SJCRH30 (cell line): ENCODE measurements at regions not wholly inside any gene's neighbourhood (a gene's known extent, or its start where the extent isn't known, plus 50 kb on each side); places are given as distances from the start of the nearest gene placed in this dataset.

Source experiments
- DNase-seq, 2 experiments: peaks; one replicate each; pipeline ENCODE4 v3.0.0-alpha.2; 2015 to 2020
- H3K27ac ChIP-seq: fragments of 250-450 bp; sonication (Bioruptor Pico); 2 replicates; pipeline ENCODE4 v1.5.1; 2020; ENCODE audit warnings: mild to moderate bottlenecking, moderate library complexity
- H3K27me3 ChIP-seq: fragments of 250-450 bp; sonication (Bioruptor Pico); 2 replicates; pipeline ENCODE4 v1.5.1; 2020; ENCODE audit warnings: mild to moderate bottlenecking, moderate library complexity
- H3K36me3 ChIP-seq: fragments of 250-450 bp; sonication (Bioruptor Pico); 2 replicates; pipeline ENCODE4 v1.5.1; 2020; ENCODE audit warnings: mild to moderate bottlenecking, moderate library complexity
- H3K4me1 ChIP-seq: fragments of 250-450 bp; sonication (Bioruptor Pico); 2 replicates; pipeline ENCODE4 v1.5.1; 2020; ENCODE audit warnings: mild to moderate bottlenecking, moderate library complexity
- H3K4me3 ChIP-seq: fragments of 250-450 bp; sonication (Bioruptor Pico); 2 replicates; pipeline ENCODE4 v1.5.1; 2020; ENCODE audit warnings: mild to moderate bottlenecking, moderate library complexity
- H3K9me3 ChIP-seq: fragments of 250-450 bp; sonication (Bioruptor Pico); replicated peaks from 2 replicates; pipeline ENCODE4 v1.5.1; 2020; ENCODE audit warnings: mild to moderate bottlenecking, moderate library complexity

DNA sequence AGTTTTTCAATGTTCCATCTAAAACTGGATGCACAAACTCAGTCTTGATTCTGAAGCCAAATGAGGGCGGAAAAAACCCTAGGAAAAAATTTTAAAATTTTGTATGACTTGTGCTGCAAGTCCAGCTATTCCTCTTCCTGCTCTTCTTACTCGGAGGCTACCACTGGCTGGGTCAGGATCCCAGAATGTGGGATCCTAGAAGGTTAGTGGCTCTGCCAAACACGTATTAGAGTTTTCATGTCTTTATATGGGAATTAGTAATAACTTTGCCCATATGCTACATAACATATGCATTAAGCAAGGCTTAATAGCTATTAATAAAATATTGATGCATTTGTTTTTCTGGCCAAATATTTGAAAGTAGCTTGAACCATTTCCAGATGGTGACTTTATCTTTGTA lies 458.3 kb downstream of the AGTPBP1 start:
- no peak for DNase-seq

GRCh38 chr9:85278769-85279168 lies 463.0 kb downstream of the AGTPBP1 start:
- no peak overlapping the region for H3K27ac ChIP-seq
- no peak overlapping the region for H3K4me3 ChIP-seq
- DNase-seq: no peak
- no peaks in the 10 kb centered on the region for H3K9me3 ChIP-seq
- H3K4me1 ChIP-seq: no peaks in the 10 kb centered on the region
- H3K36me3 ChIP-seq: no peaks in the 10 kb centered on the region
- no peaks in the 10 kb centered on the region; the same call in 1 of the 2 replicates for H3K27me3 ChIP-seq

More for the DNA sequence above, 458.3 kb downstream of the AGTPBP1 start:
- H3K9me3 ChIP-seq: no peaks in the 10 kb centered on the region
- no peaks in the 10 kb centered on the region; the same call in 1 of the 2 replicates for H3K27me3 ChIP-seq
- no peaks in the 10 kb centered on the region for H3K36me3 ChIP-seq
- no peak overlapping the region for H3K27ac ChIP-seq
- no peak overlapping the region for H3K4me3 ChIP-seq
- no peaks in the 10 kb centered on the region for H3K4me1 ChIP-seq

GRCh38 chr9:85276741-85277140 lies 465.0 kb downstream of the AGTPBP1 start:
- Histone ChIP-seq H3K9me3 (no peaks in the 10 kb centered on the region), H3K27ac (no peak overlapping the region), H3K27me3 (peaks cover 6% of the 10 kb centered on the region), H3K36me3 (no peaks in the 10 kb centered on the region), H3K4me1 (no peaks in the 10 kb centered on the region), H3K4me3 (no peak overlapping the region)
- DNase-seq: no peak

- no peaks in the 10 kb centered on the region for H3K4me1 ChIP-seq
- no peaks in the 10 kb centered on the region for H3K9me3 ChIP-seq
- no peak for DNase-seq
- H3K4me3 ChIP-seq: no peak overlapping the region
- H3K36me3 ChIP-seq: no peaks in the 10 kb centered on the region
- peaks cover 13% of the 10 kb centered on the region for H3K27me3 ChIP-seq
- no peak overlapping the region for H3K27ac ChIP-seq
Measured at GRCh38 chr9:85269811-85270210, 471.9 kb downstream of the AGTPBP1 start.

- no peak for DNase-seq
- no peak overlapping the region for H3K4me3 ChIP-seq
- H3K9me3 ChIP-seq: no peaks in the 10 kb centered on the region
- no peaks in the 10 kb centered on the region for H3K36me3 ChIP-seq
- no peak overlapping the region for H3K27ac ChIP-seq
- H3K4me1 ChIP-seq: no peaks in the 10 kb centered on the region
- peaks cover 13% of the 10 kb centered on the region; the same call in 1 of the 2 replicates for H3K27me3 ChIP-seq
Measured at GRCh38 chr9:85268131-85268530, 473.6 kb downstream of the AGTPBP1 start.

DNA sequence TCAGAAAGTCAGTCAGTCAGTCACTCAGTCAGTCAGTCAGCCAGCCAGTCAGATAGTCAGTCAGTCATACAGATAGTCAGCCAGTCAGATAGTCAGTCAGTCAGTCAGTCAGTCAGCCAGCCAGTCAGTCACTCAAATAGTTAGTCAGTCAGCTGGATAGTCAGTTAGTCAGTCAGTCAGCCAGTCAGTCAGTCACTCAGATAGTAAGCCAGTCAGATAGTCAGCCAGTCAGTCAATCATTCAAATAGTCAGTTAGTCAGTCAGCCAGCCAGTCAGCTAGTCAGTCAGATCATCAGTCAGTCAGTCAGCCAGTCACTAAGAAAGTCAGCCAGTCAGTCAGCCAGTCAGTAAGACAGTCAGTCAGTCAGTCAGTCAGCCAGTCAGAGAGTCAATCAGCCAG lies 477.1 kb downstream of the AGTPBP1 start:
- DNase-seq: no peak
- no peak overlapping the region for H3K27ac ChIP-seq
- no peaks in the 10 kb centered on the region for H3K36me3 ChIP-seq
- no peak overlapping the region for H3K4me3 ChIP-seq
- H3K9me3 ChIP-seq: no peaks in the 10 kb centered on the region
- no peaks in the 10 kb centered on the region for H3K4me1 ChIP-seq
- H3K27me3 ChIP-seq: no peaks in the 10 kb centered on the region

GRCh38 chr9:85263288-85263687 lies 478.5 kb downstream of the AGTPBP1 start:
- DNase-seq: no peak
- Histone ChIP-seq H3K27ac (no peak overlapping the region), H3K36me3 (no peaks in the 10 kb centered on the region), H3K4me1 (no peaks in the 10 kb centered on the region), H3K9me3 (no peaks in the 10 kb centered on the region), H3K4me3 (no peak overlapping the region), H3K27me3 (no peaks in the 10 kb centered on the region)

DNA sequence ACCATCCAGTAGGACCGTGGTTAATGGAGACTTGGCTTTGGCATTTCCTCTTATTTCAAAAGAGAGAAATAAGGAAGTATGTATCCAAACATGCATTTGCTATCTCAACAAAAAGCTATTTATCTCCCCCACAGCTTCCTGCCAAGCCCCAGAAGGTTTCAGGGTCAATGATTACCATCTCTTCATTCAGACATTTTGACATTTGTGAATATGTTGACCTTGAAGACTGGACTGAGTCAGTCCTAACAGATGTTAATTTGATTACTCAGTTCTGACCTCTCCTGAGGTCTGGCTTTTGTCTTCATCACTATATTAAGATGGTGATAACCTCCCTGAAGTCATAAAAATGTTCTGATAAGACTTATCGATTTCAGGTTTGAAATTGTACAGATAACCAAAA lies 479.4 kb downstream of the AGTPBP1 start:
- Histone ChIP-seq H3K27me3 (no peaks in the 10 kb centered on the region), H3K9me3 (no peaks in the 10 kb centered on the region), H3K4me3 (no peak overlapping the region), H3K4me1 (no peaks in the 10 kb centered on the region), H3K27ac (no peak overlapping the region), H3K36me3 (no peaks in the 10 kb centered on the region)
- no peak for DNase-seq

DNA sequence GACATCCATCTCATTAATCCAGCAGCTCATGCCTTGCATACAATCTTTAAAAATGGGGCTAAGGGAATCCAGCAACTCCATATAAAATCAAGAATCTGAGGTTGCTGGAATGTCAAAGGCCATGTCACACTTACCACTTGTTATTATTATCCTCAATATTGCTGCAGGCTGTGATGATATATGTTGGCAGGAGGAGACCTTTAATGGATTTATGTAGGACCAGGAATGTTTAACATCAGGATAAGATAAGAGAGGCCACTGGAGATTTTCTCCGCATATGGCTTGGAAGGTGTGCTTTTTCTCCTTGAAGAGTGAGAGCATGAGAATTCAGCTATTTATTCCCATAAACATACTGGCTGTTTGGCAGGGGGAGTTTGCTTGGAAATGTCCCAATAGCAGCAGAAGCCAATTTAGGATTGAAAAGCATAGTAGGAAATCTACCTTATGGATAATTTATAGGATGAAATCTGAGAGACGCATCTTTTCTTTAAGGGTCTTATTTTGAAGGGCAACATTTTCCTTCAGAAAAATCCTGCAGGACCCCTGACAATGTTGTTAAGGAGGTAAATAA lies 481.4 kb downstream of the AGTPBP1 start:
- no peaks in the 10 kb centered on the region for H3K9me3 ChIP-seq
- H3K4me1 ChIP-seq: no peaks in the 10 kb centered on the region

GRCh38 chr9:85258823-85259370 lies 482.9 kb downstream of the AGTPBP1 start:
- peak; percentile 26 to 49 for DNase-seq
- no peaks in the 10 kb centered on the region for H3K4me1 ChIP-seq
- no peak overlapping the region for H3K4me3 ChIP-seq
- H3K9me3 ChIP-seq: no peaks in the 10 kb centered on the region
- no peak overlapping the region for H3K27ac ChIP-seq
- no peaks in the 10 kb centered on the region for H3K27me3 ChIP-seq
- no peaks in the 10 kb centered on the region for H3K36me3 ChIP-seq

More for the DNA sequence above, 481.4 kb downstream of the AGTPBP1 start:
- H3K4me3 ChIP-seq: no peak overlapping the region
- no peaks in the 10 kb centered on the region for H3K27me3 ChIP-seq
- DNase-seq: no peak
- no peaks in the 10 kb centered on the region for H3K36me3 ChIP-seq
- no peak overlapping the region for H3K27ac ChIP-seq

DNA sequence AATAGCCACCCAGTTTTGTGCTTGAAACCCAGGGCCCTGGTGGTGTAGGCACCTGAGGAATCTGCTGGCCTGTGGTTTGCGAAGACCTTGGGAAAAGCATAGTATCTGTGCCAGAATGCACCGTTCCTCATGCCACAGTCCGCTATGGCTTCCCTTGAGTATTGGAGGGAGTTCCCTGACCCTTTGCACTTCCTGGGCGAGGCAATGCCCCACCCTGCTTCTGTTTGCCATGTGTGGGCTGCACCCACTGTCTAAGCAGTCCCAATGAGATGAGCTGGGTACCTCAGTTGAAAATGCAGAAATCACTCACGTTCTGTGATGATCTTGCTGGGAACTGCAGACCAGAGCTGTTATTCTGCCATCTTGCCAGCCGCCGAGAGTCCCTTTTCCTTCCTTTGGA lies 483.5 kb downstream of the AGTPBP1 start:
- no peaks in the 10 kb centered on the region for H3K4me1 ChIP-seq
- H3K4me3 ChIP-seq: no peak overlapping the region
- no peaks in the 10 kb centered on the region for H3K9me3 ChIP-seq
- H3K27me3 ChIP-seq: no peaks in the 10 kb centered on the region
- H3K27ac ChIP-seq: no peak overlapping the region
- no peak for DNase-seq
- no peaks in the 10 kb centered on the region for H3K36me3 ChIP-seq

GRCh38 chr9:85249313-85249621 lies 492.5 kb downstream of the AGTPBP1 start:
- no peaks in the 10 kb centered on the region for H3K36me3 ChIP-seq
- DNase-seq: no peak
- H3K27ac ChIP-seq: no peak overlapping the region
- H3K4me1 ChIP-seq: no peaks in the 10 kb centered on the region
- no peaks in the 10 kb centered on the region for H3K27me3 ChIP-seq
- H3K9me3 ChIP-seq: no peaks in the 10 kb centered on the region
- no peak overlapping the region for H3K4me3 ChIP-seq

DNA sequence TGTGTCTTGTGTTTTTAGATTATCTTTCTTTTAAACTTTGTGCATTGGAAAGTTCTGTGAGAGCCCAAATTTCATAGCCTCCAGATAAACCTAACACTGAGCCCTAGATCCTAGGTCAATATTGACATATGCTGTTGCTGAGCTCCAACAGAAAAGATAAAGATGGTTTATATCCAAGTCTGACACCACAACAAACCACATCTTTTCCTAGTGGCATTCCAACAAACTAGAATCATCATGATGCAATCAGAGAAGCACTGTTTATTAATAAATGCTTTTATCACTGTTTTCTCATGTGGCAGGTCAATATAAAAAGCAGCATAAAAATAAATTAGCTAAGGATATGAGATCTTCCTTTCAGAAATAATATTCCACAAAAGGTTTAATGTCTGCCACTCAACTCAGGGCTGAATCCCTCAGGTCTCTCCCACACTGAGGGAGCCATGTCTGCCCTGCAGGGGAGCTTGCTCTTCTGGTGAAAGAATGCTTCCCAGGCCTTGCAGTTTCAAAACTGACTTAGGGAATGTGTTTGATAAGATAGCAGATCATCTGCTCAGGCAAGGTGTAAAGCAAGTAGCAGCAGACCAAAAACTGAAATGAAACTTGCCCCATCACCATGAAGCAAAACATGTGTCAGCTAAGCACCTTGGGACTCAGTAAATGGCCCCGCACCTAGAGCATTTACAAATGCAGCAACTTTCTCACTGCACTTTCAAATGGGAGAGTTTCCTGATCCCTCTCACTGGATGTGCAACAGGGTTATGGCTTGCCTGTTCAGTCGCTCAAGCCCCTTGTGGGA lies 493.0 kb downstream of the AGTPBP1 start:
- Histone ChIP-seq H3K36me3 (no peaks in the 10 kb centered on the region), H3K4me3 (no peak overlapping the region), H3K27ac (no peak overlapping the region), H3K27me3 (no peaks in the 10 kb centered on the region), H3K4me1 (no peaks in the 10 kb centered on the region), H3K9me3 (no peaks in the 10 kb centered on the region)
- no peak for DNase-seq

- H3K9me3 ChIP-seq: no peaks in the 10 kb centered on the region
- no peak for DNase-seq
- H3K27me3 ChIP-seq: no peaks in the 10 kb centered on the region
- no peak overlapping the region for H3K4me3 ChIP-seq
- H3K4me1 ChIP-seq: no peaks in the 10 kb centered on the region
- H3K27ac ChIP-seq: no peak overlapping the region
- no peaks in the 10 kb centered on the region for H3K36me3 ChIP-seq
Measured at GRCh38 chr9:85246541-85246940, 495.2 kb downstream of the AGTPBP1 start.

- 0 out of 2 replicates have a peak, but pooled peaks cover 4% of the 10 kb centered on the region for H3K9me3 ChIP-seq
- no peaks in the 10 kb centered on the region for H3K27me3 ChIP-seq
- H3K4me1 ChIP-seq: no peaks in the 10 kb centered on the region
- H3K27ac ChIP-seq: no peak overlapping the region
- DNase-seq: no peak
- no peaks in the 10 kb centered on the region for H3K36me3 ChIP-seq
- H3K4me3 ChIP-seq: no peak overlapping the region
Measured at GRCh38 chr9:85244856-85245255, 496.9 kb downstream of the AGTPBP1 start.
